Hepatocyte (in vitro differentiated cells): ENCODE measurements at regions not wholly inside any gene's neighbourhood (a gene's known extent, or its start where the extent isn't known, plus 50 kb on each side); places are given as distances from the start of the nearest gene placed in this dataset.

ENCODE experiments used
- DNase-seq: peaks from one replicate; pipeline ENCODE4 v3.0.0-alpha.2; 2016; ENCODE audit warnings: low spot score
- H2AFZ ChIP-seq: fragments of 200-600 bp; sonication (generic); 2 replicates; pipeline ENCODE4 v1.6.0; 2016; ENCODE audit warnings: antibody characterized with exemption, mild to moderate bottlenecking
- H3K27ac ChIP-seq: fragments of 200-600 bp; sonication (generic); 2 replicates; pipeline ENCODE4 v1.5.1; 2016; ENCODE audit warnings: mild to moderate bottlenecking
- H3K27me3 ChIP-seq: fragments of 200-600 bp; sonication (generic); 2 replicates; pipeline ENCODE4 v1.6.1; 2016
- H3K36me3 ChIP-seq: fragments of 200-600 bp; sonication (generic); replicated peaks from 2 replicates; pipeline ENCODE4 v1.5.1; 2016; ENCODE audit warnings: low read depth; ENCODE audit not compliant: insufficient read depth
- H3K4me1 ChIP-seq: fragments of 200-600 bp; sonication (generic); 2 replicates; pipeline ENCODE4 v1.5.1; 2016; ENCODE audit warnings: mild to moderate bottlenecking, moderate library complexity; ENCODE audit not compliant: insufficient read depth
- H3K4me2 ChIP-seq: fragments of 200-600 bp; sonication (generic); 2 replicates; pipeline ENCODE4 v1.6.0; 2016
- H3K4me3 ChIP-seq: fragments of 200-600 bp; sonication (generic); 2 replicates; pipeline ENCODE4 v1.5.1; 2016; ENCODE audit warnings: mild to moderate bottlenecking
- H3K79me2 ChIP-seq: fragments of 200-600 bp; sonication (generic); 2 replicates; pipeline ENCODE4 v1.6.0; 2017; ENCODE audit warnings: mild to moderate bottlenecking
- H3K9me2 ChIP-seq: fragments of 200-600 bp; sonication (generic); replicated peaks from 2 replicates; pipeline ENCODE4 v1.6.0; 2017; ENCODE audit warnings: mild to moderate bottlenecking; ENCODE audit not compliant: insufficient read depth
- H3K9me3 ChIP-seq: fragments of 200-600 bp; sonication (generic); 2 replicates; pipeline ENCODE4 v1.5.1; 2016; ENCODE audit warnings: low read depth, mild to moderate bottlenecking
- H4K20me1 ChIP-seq: fragments of 200-600 bp; sonication (generic); 2 replicates; pipeline ENCODE4 v1.6.0; 2016; ENCODE audit warnings: mild to moderate bottlenecking; ENCODE audit not compliant: insufficient read depth, poor library complexity, severe bottlenecking
- EZH2 ChIP-seq: fragments of 200-600 bp; sonication (generic); IDR thresholded peaks from 2 replicates; pipeline ENCODE4 v1.6.1; 2016; ENCODE audit warnings: antibody characterized with exemption, mild to moderate bottlenecking, borderline replicate concordance
- EZH2phosphoT487 ChIP-seq: fragments of 200-600 bp; sonication (generic); IDR thresholded peaks from one replicate; pipeline ENCODE4 v1.6.1; 2018; ENCODE audit warnings: antibody characterized with exemption, mild to moderate bottlenecking, low read depth, moderate library complexity; ENCODE audit not compliant: unreplicated experiment, severe bottlenecking
- WGBS: methylation state at CpG from one replicate; pipeline ENCODE4 v1.1.6; 2016; ENCODE audit warnings: low lambda C conversion rate; ENCODE audit errors: missing lambda C conversion rate; 5-methylcytosine and 5-hydroxymethylcytosine counted together
- TF ChIP-seq, protein P1 (sequence below): fragments of 200-600 bp; sonication (generic); IDR thresholded peaks from 2 replicates; pipeline ENCODE4 v1.5.1; 2016; ENCODE audit warnings: antibody characterized with exemption, mild to moderate bottlenecking; ENCODE audit not compliant: poor library complexity

DNA sequence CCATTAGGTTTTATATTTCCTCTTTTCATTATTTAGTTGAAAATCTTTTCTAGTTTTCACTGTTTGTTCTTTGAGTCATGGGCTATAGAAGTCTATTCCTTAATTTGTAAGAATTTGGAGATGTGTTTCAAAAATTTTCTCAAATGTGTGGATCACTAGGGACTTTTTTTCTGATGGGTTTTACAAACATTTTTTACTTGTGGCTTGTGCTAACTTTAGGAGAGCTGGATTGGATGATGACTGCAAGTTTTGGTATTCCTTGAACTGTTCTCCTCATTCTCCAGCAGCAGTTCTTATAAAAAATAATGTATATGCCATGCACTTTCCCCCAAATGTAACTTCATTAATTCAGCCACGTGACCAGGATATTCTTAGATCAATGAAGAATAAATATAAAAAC lies 94.7 kb upstream of the CWC22 start:
- Histone ChIP-seq H4K20me1 (no peaks in the 10 kb centered on the region), H3K4me1 (no peaks in the 10 kb centered on the region), H3K9me2 (no peaks in the 10 kb centered on the region), H3K79me2 (no peaks in the 10 kb centered on the region), H3K27ac (no peak overlapping the region), H3K36me3 (no peaks in the 10 kb centered on the region), H3K9me3 (no peaks in the 10 kb centered on the region), H3K4me2 (no peak overlapping the region), H3K4me3 (no peak overlapping the region), H2AFZ (no peak overlapping the region), H3K27me3 (no peaks in the 10 kb centered on the region)
- TF ChIP-seq EZH2phosphoT487: no peak
- no peak for TF ChIP-seq EZH2
- TF ChIP-seq, protein P1, sequence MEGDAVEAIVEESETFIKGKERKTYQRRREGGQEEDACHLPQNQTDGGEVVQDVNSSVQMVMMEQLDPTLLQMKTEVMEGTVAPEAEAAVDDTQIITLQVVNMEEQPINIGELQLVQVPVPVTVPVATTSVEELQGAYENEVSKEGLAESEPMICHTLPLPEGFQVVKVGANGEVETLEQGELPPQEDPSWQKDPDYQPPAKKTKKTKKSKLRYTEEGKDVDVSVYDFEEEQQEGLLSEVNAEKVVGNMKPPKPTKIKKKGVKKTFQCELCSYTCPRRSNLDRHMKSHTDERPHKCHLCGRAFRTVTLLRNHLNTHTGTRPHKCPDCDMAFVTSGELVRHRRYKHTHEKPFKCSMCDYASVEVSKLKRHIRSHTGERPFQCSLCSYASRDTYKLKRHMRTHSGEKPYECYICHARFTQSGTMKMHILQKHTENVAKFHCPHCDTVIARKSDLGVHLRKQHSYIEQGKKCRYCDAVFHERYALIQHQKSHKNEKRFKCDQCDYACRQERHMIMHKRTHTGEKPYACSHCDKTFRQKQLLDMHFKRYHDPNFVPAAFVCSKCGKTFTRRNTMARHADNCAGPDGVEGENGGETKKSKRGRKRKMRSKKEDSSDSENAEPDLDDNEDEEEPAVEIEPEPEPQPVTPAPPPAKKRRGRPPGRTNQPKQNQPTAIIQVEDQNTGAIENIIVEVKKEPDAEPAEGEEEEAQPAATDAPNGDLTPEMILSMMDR: no peak
- no peak for DNase-seq
- WGBS: 81% methylated on average over 1 of the region's 1 CpG

GRCh38 chr2:180099308-180099707 lies 92.2 kb upstream of the CWC22 start:
- WGBS: 85% methylated on average over 4 of the region's 4 CpGs
- H4K20me1 ChIP-seq: no peaks in the 10 kb centered on the region
- TF ChIP-seq EZH2 (no peak), EZH2phosphoT487 (no peak)
- TF ChIP-seq, protein P1: no peak
- no peaks in the 10 kb centered on the region for H3K79me2 ChIP-seq
- no peaks in the 10 kb centered on the region for H3K9me2 ChIP-seq
- H3K36me3 ChIP-seq: no peaks in the 10 kb centered on the region
- no peak overlapping the region for H3K27ac ChIP-seq
- H3K4me2 ChIP-seq: no peak overlapping the region
- H3K4me3 ChIP-seq: no peak overlapping the region
- DNase-seq: no peak
- no peaks in the 10 kb centered on the region for H3K9me3 ChIP-seq
- H3K4me1 ChIP-seq: no peaks in the 10 kb centered on the region
- no peaks in the 10 kb centered on the region for H3K27me3 ChIP-seq
- H2AFZ ChIP-seq: no peak overlapping the region

GRCh38 chr2:180085144-180085543 lies 78.0 kb upstream of the CWC22 start:
- Histone ChIP-seq H2AFZ (no peak overlapping the region), H3K27ac (no peak overlapping the region), H3K79me2 (no peaks in the 10 kb centered on the region), H4K20me1 (no peaks in the 10 kb centered on the region), H3K27me3 (no peaks in the 10 kb centered on the region), H3K4me3 (no peak overlapping the region), H3K4me1 (no peaks in the 10 kb centered on the region), H3K9me3 (no peaks in the 10 kb centered on the region), H3K9me2 (no peaks in the 10 kb centered on the region), H3K36me3 (no peaks in the 10 kb centered on the region), H3K4me2 (no peak overlapping the region)
- TF ChIP-seq EZH2 (no peak), EZH2phosphoT487 (no peak)
- TF ChIP-seq, protein P1: no peak
- DNase-seq: no peak

- no peaks in the 10 kb centered on the region for H3K9me3 ChIP-seq
- TF ChIP-seq EZH2phosphoT487: no peak
- TF ChIP-seq, protein P1: peak; percentile 69
- DNase-seq: peak; percentile 8
- no peaks in the 10 kb centered on the region for H3K9me2 ChIP-seq
- H3K27me3 ChIP-seq: no peaks in the 10 kb centered on the region
- no peak overlapping the region for H2AFZ ChIP-seq
- H3K4me3 ChIP-seq: no peak overlapping the region
- H3K79me2 ChIP-seq: no peaks in the 10 kb centered on the region
- H3K27ac ChIP-seq: no peak overlapping the region
- no peak overlapping the region for H3K4me2 ChIP-seq
- 5% methylated on average over 3 of the region's 3 CpGs for WGBS
- no peaks in the 10 kb centered on the region for H3K36me3 ChIP-seq
- no peaks in the 10 kb centered on the region for H3K4me1 ChIP-seq
- H4K20me1 ChIP-seq: no peaks in the 10 kb centered on the region
Measured at GRCh38 chr2:180077295-180077906, 70.3 kb upstream of the CWC22 start.
